Spleen (tissue), 11 donors: ENCODE measurements at regions not wholly inside any gene's neighbourhood (a gene's known extent, or its start where the extent isn't known, plus 50 kb on each side); places are given as distances from the start of the nearest gene placed in this dataset.

Experiments
- DNase-seq: peaks from one replicate; pipeline ENCODE4 v3.0.0-alpha.2; 2020
- H3K27ac ChIP-seq, 8 donors: fragments of 200-600 bp; sonication (generic) in 7 of 8; 1 replicate in 4 of 8; 2 replicates in 4 of 8; pipeline versions ENCODE4 v1.5.0 to v1.8.0; 2016 to 2021; ENCODE audit warnings: inconsistent platforms in 4 of 8, mild to moderate bottlenecking in 4 of 8, moderate library complexity in 1 of 8
- H3K27me3 ChIP-seq, 7 donors: fragments of 200-600 bp; sonication (generic) in 6 of 7; replicated peaks in 1 of 7; 1 replicate in 4 of 7; 2 replicates in 3 of 7; pipeline versions ENCODE4 v1.5.0 to v1.8.0; 2016 to 2021; ENCODE audit warnings: inconsistent platforms in 3 of 7, mild to moderate bottlenecking in 1 of 7
- H3K36me3 ChIP-seq, 6 donors: fragments of 200-600 bp; sonication (generic) in 5 of 6; 1 replicate in 4 of 6; 2 replicates in 2 of 6; pipeline versions ENCODE4 v1.5.0 to v1.8.0; 2016 to 2021; ENCODE audit warnings: inconsistent platforms in 2 of 6
- H3K4me1 ChIP-seq, 6 donors: fragments of 200-600 bp; sonication (generic) in 5 of 6; 1 replicate in 3 of 6; 2 replicates in 3 of 6; pipeline versions ENCODE4 v1.5.0 to v1.8.0; 2016 to 2021; ENCODE audit warnings: inconsistent platforms in 3 of 6
- H3K4me3 ChIP-seq, 8 donors: fragments of 200-600 bp; sonication (generic) in 7 of 8; 1 replicate in 4 of 8; 2 replicates in 4 of 8; pipeline versions ENCODE4 v1.5.0 to v1.8.0; 2016 to 2021; ENCODE audit warnings: inconsistent platforms in 4 of 8, mild to moderate bottlenecking in 4 of 8, moderate library complexity in 2 of 8
- H3K9me3 ChIP-seq, 8 donors: fragments of 200-600 bp; sonication (generic) in 7 of 8; 1 replicate in 4 of 8; 2 replicates in 4 of 8; pipeline versions ENCODE4 v1.5.0 to v1.8.0; 2016 to 2021; ENCODE audit warnings: inconsistent platforms in 4 of 8
- POLR2A ChIP-seq, 3 donors: fragments of 450-650 bp; IDR thresholded peaks; one replicate each; pipeline ENCODE4 v1.5.1; 2017; ENCODE audit warnings: antibody characterized with exemption in 3 of 3, mild to moderate bottlenecking in 1 of 3
- POLR2AphosphoS5 ChIP-seq, 3 donors: sonication (generic); formaldehyde crosslinking; IDR thresholded peaks; one replicate each; pipeline ENCODE4 v1.5.1; 2017; ENCODE audit warnings: antibody characterized with exemption in 3 of 3
- WGBS, 5 donors: extraction: QIAGEN DNeasy Blood & Tissue Kit in 3 of 5; methylation state at CpG; one replicate each; pipeline versions ENCODE4 v1.1.5 to v1.1.7; 2013 to 2018; 5-methylcytosine and 5-hydroxymethylcytosine counted together
- intact Hi-C: fragments of 100-400 bp; cut with DNase I; formaldehyde crosslinking; loops from one replicate; pipeline ENCODE4 v1.15.0; 2023; ENCODE audit warnings: low total_unique reads
- TF ChIP-seq, protein P1 (sequence below), 11 experiments: fragments of 200-600 bp in 7 of 11; fragments of 450-650 bp in 4 of 11; sonication (generic) in 4 of 11; IDR thresholded peaks in 8 of 11; conservative IDR thresholded peaks in 3 of 11; 1 replicate in 7 of 11; 2 replicates in 4 of 11; pipeline versions ENCODE4 v1.4.0 to v1.8.0; 2016 to 2021; ENCODE audit warnings: antibody characterized with exemption in 11 of 11, inconsistent platforms in 4 of 11, mild to moderate bottlenecking in 1 of 11
- donor health status: healthy with polysubstance abuse.
- donor health status: DM: no; HTN: no; CAD: no; lungs with moderate emphysema.
- donor health status: DM: no; HTN: no; CAD: no.
- donor health status: Bipolar disorder and iron deficiency.
- donor health status: healthy.
- donor health status: DM: no; HTN: no; CAD: no.
- donor health status: DM: yes; HTN: yes; CAD: no.

- 87 to 93% (median 91%) methylated on average over 24 of the region's 24 CpGs for WGBS, 5 donors
- Histone ChIP-seq H3K27me3 (peaks cover 0 to 13% (median 0%) of the 10 kb centered on the region in 7 donors), H3K27ac (no peak overlapping the region), H3K4me3 (no peak overlapping the region), H3K36me3 (no peaks in the 10 kb centered on the region), H3K9me3 (no peaks in the 10 kb centered on the region), H3K4me1 (peaks cover 0 to 16% (median 10%) of the 10 kb centered on the region in 6 donors)
- TF ChIP-seq POLR2A (IDR thresholded peaks at IDR 0.05): no peak
- TF ChIP-seq POLR2AphosphoS5 (IDR thresholded peaks at IDR 0.05): no peak
- TF ChIP-seq, protein P1, sequence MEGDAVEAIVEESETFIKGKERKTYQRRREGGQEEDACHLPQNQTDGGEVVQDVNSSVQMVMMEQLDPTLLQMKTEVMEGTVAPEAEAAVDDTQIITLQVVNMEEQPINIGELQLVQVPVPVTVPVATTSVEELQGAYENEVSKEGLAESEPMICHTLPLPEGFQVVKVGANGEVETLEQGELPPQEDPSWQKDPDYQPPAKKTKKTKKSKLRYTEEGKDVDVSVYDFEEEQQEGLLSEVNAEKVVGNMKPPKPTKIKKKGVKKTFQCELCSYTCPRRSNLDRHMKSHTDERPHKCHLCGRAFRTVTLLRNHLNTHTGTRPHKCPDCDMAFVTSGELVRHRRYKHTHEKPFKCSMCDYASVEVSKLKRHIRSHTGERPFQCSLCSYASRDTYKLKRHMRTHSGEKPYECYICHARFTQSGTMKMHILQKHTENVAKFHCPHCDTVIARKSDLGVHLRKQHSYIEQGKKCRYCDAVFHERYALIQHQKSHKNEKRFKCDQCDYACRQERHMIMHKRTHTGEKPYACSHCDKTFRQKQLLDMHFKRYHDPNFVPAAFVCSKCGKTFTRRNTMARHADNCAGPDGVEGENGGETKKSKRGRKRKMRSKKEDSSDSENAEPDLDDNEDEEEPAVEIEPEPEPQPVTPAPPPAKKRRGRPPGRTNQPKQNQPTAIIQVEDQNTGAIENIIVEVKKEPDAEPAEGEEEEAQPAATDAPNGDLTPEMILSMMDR (IDR thresholded peaks at IDR 0.05 in 8 of 11, conservative IDR thresholded peaks at IDR 0.05 in 3 of 11): no peak
- no peak for DNase-seq
- intact Hi-C loops: no loop called here
Measured at GRCh38 chr10:3241274-3241921, 68.8 kb upstream of the PITRM1 start.

GRCh38 chr10:3239920-3240894 lies 67.6 kb upstream of the PITRM1 start:
- no peak for DNase-seq
- WGBS, 5 donors: 45 to 56% (median 52%) methylated on average over 30 of the region's 30 CpGs
- peak overlapping the region in 7 of 8 donors; percentile 66 to 78 (median 73) for H3K27ac ChIP-seq
- intact Hi-C loops: loop anchor here (5.0 to 10.0 kb wide), 3 partner anchors 535 to 1527 kb away; no protein-coding TSS in a partner anchor
- H3K4me3 ChIP-seq: peak overlapping the region in 5 of 8 donors; percentile 4 to 46 (median 19)
- peaks cover 0 to 16% (median 10%) of the 10 kb centered on the region in 6 donors for H3K4me1 ChIP-seq
- peaks cover 0 to 13% (median 0%) of the 10 kb centered on the region in 7 donors for H3K27me3 ChIP-seq
- TF ChIP-seq POLR2AphosphoS5 (IDR thresholded peaks at IDR 0.05): peak in 2 of 3 donors; percentile 42 to 52
- TF ChIP-seq POLR2A (IDR thresholded peaks at IDR 0.05): no peak
- TF ChIP-seq, protein P1 (IDR thresholded peaks at IDR 0.05 in 8 of 11, conservative IDR thresholded peaks at IDR 0.05 in 3 of 11): peak in 2 of 11 experiments; percentile 7 to 18
- H3K9me3 ChIP-seq: no peaks in the 10 kb centered on the region
- H3K36me3 ChIP-seq: no peaks in the 10 kb centered on the region

DNA sequence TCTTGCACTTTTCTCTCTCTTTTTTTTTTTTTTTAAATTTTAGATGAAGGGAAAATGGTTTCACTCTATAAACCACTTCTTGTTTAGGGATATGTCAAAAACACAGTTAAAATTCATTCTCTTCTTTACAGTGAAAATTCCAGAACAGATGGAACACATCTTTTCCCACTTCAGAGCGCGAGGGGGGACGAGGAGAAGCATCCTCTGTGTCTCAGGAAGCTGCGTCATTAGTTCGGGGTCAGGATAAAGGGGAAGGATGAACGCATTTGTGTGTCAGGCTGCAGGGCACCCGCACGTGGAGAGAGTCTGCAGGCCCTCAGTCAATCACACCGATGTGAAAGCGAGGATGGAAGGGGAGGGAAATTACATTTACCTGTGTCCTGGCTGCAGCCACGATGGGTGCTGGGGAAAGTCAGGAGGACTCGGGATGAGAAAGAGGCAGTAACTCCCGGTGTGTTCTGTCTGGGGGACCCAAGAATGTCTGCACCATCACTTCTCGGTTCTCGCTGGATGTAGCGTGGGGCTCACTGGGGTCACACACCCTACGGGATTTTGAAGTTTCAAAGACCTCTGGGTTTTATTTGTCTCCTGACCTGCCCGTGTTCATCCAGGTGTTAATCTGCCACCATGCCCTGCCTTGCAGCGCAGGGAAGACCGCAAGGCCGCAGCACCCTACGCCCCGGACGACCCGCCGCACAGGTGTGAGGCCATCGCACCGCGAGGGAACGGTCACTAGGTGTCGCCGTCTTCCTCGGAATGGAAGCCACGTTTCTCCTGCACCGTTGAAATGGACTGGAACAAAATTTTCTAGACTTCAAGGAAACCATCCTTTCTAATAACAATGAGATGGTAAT lies 66.7 kb upstream of the PITRM1 start:
- intact Hi-C loops: loop anchor here (5.0 to 10.0 kb wide), 3 partner anchors 536 to 1528 kb away; no protein-coding TSS in a partner anchor
- DNase-seq: peak; percentile 92

More for the DNA sequence above, 66.7 kb upstream of the PITRM1 start:
- H3K27ac ChIP-seq: peak overlapping the region in 7 of 8 donors; percentile 66 to 78 (median 73)
- H3K27me3 ChIP-seq: peaks cover 0 to 13% (median 0%) of the 10 kb centered on the region in 7 donors
- TF ChIP-seq POLR2AphosphoS5 (IDR thresholded peaks at IDR 0.05) (peak in 2 of 3 donors; percentile 45 to 53), POLR2A (IDR thresholded peaks at IDR 0.05) (no peak)
- TF ChIP-seq, protein P1 (IDR thresholded peaks at IDR 0.05 in 8 of 11, conservative IDR thresholded peaks at IDR 0.05 in 3 of 11): peak; percentile 82 to 95 (median 90)
- no peaks in the 10 kb centered on the region for H3K36me3 ChIP-seq
- 33 to 36% (median 34%) methylated on average over 35 of the region's 35 CpGs for WGBS, 5 donors
- peak overlapping the region in 3 of 8 donors; percentile 12 to 46 (median 19) for H3K4me3 ChIP-seq
- no peaks in the 10 kb centered on the region for H3K9me3 ChIP-seq
- peaks cover 0 to 16% (median 10%) of the 10 kb centered on the region in 6 donors for H3K4me1 ChIP-seq
